Gastrocnemius medialis (tissue), 4 donors: ENCODE measurements at regions not wholly inside any gene's neighbourhood (a gene's known extent, or its start where the extent isn't known, plus 50 kb on each side); places are given as distances from the start of the nearest gene placed in this dataset.

ENCODE experiments used
- CTCF ChIP-seq, 5 experiments: fragments of 450-650 bp in 3 of 5; fragments of 200-600 bp in 2 of 5; sonication (generic) in 2 of 5; IDR thresholded peaks in 4 of 5; conservative IDR thresholded peaks in 1 of 5; 1 replicate in 4 of 5; 2 replicates in 1 of 5; pipeline ENCODE4 v1.5.1; 2016 to 2019; ENCODE audit warnings: antibody characterized with exemption in 5 of 5, mild to moderate bottlenecking in 3 of 5, moderate library complexity in 3 of 5
- POLR2A ChIP-seq, 2 donors: fragments of 450-650 bp; IDR thresholded peaks; one replicate each; pipeline ENCODE4 v1.6.1; 2017; ENCODE audit warnings: antibody characterized with exemption in 2 of 2, mild to moderate bottlenecking in 2 of 2, moderate library complexity in 2 of 2

GRCh38 chr10:132993271-132994184 is 51.2 kb upstream of the CFAP46 start:
- no peak for TF ChIP-seq POLR2A (IDR thresholded peaks at IDR 0.05)
- no peak for TF ChIP-seq CTCF (IDR thresholded peaks at IDR 0.05 in 4 of 5, conservative IDR thresholded peaks at IDR 0.05 in 1 of 5)
